ENCODE measurements at regions not wholly inside any gene's neighbourhood (a gene's known extent, or its start where the extent isn't known, plus 50 kb on each side); places are given as distances from the start of the nearest gene placed in this dataset.

DNA sequence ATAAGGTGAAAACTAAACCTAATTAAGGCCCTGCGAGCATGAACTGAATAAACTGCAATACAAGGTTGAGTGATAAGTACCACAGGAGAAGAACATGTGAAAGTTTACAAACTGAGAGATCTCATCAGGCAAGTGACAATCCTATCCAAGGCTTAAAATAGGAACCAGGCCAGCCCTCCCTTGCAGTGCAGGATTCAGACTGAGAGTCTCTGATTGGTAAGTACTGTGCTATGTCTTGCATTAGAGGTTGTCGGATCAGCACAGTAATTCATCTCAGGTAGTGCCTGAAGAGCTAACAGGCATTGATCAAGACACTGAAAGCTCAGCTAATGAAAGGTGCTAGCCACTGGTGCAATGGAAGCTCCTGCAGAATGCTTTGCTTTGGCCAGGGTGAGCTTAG is 801.7 kb upstream of the ID2 start:
- TF ChIP-seq, protein P1, sequence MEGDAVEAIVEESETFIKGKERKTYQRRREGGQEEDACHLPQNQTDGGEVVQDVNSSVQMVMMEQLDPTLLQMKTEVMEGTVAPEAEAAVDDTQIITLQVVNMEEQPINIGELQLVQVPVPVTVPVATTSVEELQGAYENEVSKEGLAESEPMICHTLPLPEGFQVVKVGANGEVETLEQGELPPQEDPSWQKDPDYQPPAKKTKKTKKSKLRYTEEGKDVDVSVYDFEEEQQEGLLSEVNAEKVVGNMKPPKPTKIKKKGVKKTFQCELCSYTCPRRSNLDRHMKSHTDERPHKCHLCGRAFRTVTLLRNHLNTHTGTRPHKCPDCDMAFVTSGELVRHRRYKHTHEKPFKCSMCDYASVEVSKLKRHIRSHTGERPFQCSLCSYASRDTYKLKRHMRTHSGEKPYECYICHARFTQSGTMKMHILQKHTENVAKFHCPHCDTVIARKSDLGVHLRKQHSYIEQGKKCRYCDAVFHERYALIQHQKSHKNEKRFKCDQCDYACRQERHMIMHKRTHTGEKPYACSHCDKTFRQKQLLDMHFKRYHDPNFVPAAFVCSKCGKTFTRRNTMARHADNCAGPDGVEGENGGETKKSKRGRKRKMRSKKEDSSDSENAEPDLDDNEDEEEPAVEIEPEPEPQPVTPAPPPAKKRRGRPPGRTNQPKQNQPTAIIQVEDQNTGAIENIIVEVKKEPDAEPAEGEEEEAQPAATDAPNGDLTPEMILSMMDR (IDR thresholded peaks at IDR 0.05; ENCODE audit: low read depth, low read length), result no peak
- no peak for TF ChIP-seq POLR2A (IDR thresholded peaks at IDR 0.05; ENCODE audit: extremely low read depth, insufficient read length)

Data from NB4 (cell line).